ENCODE measurements at regions not wholly inside any gene's neighbourhood (a gene's known extent, or its start where the extent isn't known, plus 50 kb on each side); places are given as distances from the start of the nearest gene placed in this dataset.

DNA sequence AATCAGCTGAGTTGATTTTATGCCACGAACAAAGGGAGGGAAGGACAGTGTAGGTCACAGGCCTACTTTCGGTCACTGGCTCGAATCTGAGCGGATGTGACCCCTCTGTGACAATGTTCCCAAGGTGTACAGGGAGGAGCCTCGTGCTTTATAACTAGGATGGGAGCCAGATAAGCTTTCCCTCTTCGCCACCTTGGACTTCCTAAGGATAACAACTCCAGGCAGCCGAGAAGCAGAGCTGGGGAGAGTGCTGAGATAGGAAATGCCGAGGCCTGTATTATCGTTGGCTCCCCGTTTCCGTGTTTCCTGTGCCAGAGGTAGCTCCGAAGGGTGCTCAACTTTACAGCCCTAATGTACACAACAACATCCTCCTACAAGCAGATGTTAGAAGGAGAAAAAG is 217.8 kb upstream of the IRX3 start:
- WGBS, 2 experiments (ENCODE audit: low coverage in 1 of 2, low lambda C conversion rate in 2 of 2, missing lambda C conversion rate in 2 of 2) = 95% methylated on average over 12 of the region's 12 CpGs
- no peak overlapping the region for H3K9ac ChIP-seq
- H3K27me3 ChIP-seq (replicated peaks; ENCODE audit: insufficient read depth) = no peaks in the 10 kb centered on the region
- no peak for TF ChIP-seq EZH2 (IDR thresholded peaks at IDR 0.05; ENCODE audit: insufficient read depth, poor library complexity, severe bottlenecking)
- TF ChIP-seq EZH2phosphoT487 (IDR thresholded peaks at IDR 0.05; ENCODE audit: insufficient read depth, low read depth) = no peak
- H3K9me2 ChIP-seq (ENCODE audit: insufficient read depth) = no peaks in the 10 kb centered on the region
- no peaks in the 10 kb centered on the region for H3K36me3 ChIP-seq (ENCODE audit: low read depth)
- no peaks in the 10 kb centered on the region for H3K9me3 ChIP-seq (ENCODE audit: low read depth)
- in situ Hi-C loops (cut with MboI) = no loop called here
- H3K27ac ChIP-seq = no peak overlapping the region
- H3K4me3 ChIP-seq = no peak overlapping the region
- H3K79me2 ChIP-seq (ENCODE audit: insufficient read depth) = no peaks in the 10 kb centered on the region
- H4K20me1 ChIP-seq (ENCODE audit: insufficient read depth) = no peaks in the 10 kb centered on the region
- H3K4me1 ChIP-seq (ENCODE audit: insufficient read depth) = peaks cover 10% of the 10 kb centered on the region
- no peak overlapping the region for H3K4me2 ChIP-seq (ENCODE audit: unreplicated experiment)
- H3F3A ChIP-seq (ENCODE audit: insufficient read depth) = peaks cover 5% of the 10 kb centered on the region; the same call in 1 of the 2 replicates
- DNase-seq = no peak
- no peak overlapping the region for H2AFZ ChIP-seq

DNA sequence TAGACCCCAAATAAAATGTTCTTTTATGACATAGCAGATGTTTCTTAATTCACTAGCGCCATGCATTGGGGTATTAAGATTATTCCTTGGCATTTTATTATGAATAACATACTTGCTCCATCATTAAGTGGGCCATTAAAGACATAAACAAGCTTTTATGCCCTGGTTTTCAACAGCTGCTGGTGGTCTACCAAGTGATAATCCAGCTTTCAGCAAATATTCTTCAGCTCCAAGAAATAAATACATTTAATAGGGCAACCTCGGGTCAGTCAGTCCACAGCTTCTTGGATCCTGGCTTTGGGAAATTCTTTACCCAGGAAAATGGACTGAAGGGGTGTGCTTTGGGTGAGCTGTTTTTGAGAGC is 217.3 kb upstream of the IRX3 start:
- Histone ChIP-seq H3K4me2 (ENCODE audit: unreplicated experiment) (no peak overlapping the region), H3K9ac (no peak overlapping the region), H2AFZ (no peak overlapping the region), H3K36me3 (ENCODE audit: low read depth) (no peaks in the 10 kb centered on the region), H3K27ac (no peak overlapping the region), H3F3A (ENCODE audit: insufficient read depth) (peaks cover 5% of the 10 kb centered on the region; the same call in 1 of the 2 replicates), H3K9me2 (ENCODE audit: insufficient read depth) (no peaks in the 10 kb centered on the region), H3K27me3 (replicated peaks; ENCODE audit: insufficient read depth) (no peaks in the 10 kb centered on the region), H3K4me1 (ENCODE audit: insufficient read depth) (peaks cover 10% of the 10 kb centered on the region), H3K79me2 (ENCODE audit: insufficient read depth) (no peaks in the 10 kb centered on the region), H3K4me3 (no peak overlapping the region), H4K20me1 (ENCODE audit: insufficient read depth) (no peaks in the 10 kb centered on the region), H3K9me3 (ENCODE audit: low read depth) (no peaks in the 10 kb centered on the region)
- whole genome bisulfite sequencing, 2 experiments (ENCODE audit: low coverage in 1 of 2, low lambda C conversion rate in 2 of 2, missing lambda C conversion rate in 2 of 2) = 67 to 78% methylated on average over 2 of the region's 2 CpGs
- no peak for DNase-seq
- in situ Hi-C loops (cut with MboI) = no loop called here
- no peak for TF ChIP-seq EZH2phosphoT487 (IDR thresholded peaks at IDR 0.05; ENCODE audit: insufficient read depth, low read depth)
- no peak for TF ChIP-seq EZH2 (IDR thresholded peaks at IDR 0.05; ENCODE audit: insufficient read depth, poor library complexity, severe bottlenecking)

DNA sequence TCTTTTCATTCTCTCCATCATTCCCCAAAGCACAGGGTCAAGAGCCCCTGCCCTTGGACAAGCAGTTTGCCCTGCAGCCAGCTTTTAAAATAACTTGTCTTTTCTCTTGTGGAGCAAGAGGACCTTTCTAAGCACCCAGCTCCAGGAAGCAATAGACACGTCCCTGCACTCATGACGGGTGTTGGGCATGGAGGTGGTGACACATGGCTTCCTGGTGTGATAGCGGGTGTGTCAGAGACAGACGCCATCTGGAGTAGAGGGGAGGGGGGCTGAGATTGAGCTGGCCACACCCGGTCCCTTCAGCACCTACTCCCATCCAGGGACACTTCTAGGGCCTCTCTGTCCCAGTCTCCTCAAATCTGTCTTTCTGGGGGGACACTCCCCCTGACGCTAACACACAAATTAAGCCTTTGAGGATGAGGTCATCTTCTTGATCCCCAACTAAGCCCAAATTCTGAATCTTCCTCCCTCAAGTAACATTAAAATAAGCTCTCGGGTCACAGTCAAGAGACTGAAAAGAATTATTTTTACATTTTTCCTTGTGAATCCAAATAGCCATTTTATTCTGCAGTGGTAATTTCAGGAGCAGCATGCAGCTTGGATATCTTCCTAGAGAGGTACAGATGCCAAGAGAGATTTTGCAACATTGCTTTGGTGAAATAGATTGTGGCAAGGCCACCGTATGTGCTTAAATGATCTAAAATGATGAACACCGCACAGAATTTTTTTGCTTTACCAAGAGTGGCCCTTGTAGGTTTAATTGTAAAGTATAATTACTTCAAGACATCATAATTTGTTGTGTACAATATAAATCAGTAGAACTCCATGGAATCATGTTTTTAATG is 216.6 kb upstream of the IRX3 start:
- TF ChIP-seq EZH2phosphoT487 (IDR thresholded peaks at IDR 0.05; ENCODE audit: insufficient read depth, low read depth) (no peak), EZH2 (IDR thresholded peaks at IDR 0.05; ENCODE audit: insufficient read depth, poor library complexity, severe bottlenecking) (no peak)
- in situ Hi-C loops (cut with MboI) = no loop called here
- Histone ChIP-seq H2AFZ (peak overlapping the region; percentile 26; the same call in 1 of the 2 replicates), H3K4me2 (ENCODE audit: unreplicated experiment) (peak overlapping the region; percentile 56), H3K9me3 (ENCODE audit: low read depth) (no peaks in the 10 kb centered on the region), H3F3A (ENCODE audit: insufficient read depth) (peaks cover 5% of the 10 kb centered on the region; the same call in 1 of the 2 replicates), H4K20me1 (ENCODE audit: insufficient read depth) (no peaks in the 10 kb centered on the region), H3K79me2 (ENCODE audit: insufficient read depth) (no peaks in the 10 kb centered on the region), H3K27ac (no peak overlapping the region), H3K27me3 (replicated peaks; ENCODE audit: insufficient read depth) (no peaks in the 10 kb centered on the region), H3K9me2 (ENCODE audit: insufficient read depth) (no peaks in the 10 kb centered on the region), H3K9ac (no peak overlapping the region), H3K4me3 (no peak overlapping the region), H3K4me1 (ENCODE audit: insufficient read depth) (peaks cover 10% of the 10 kb centered on the region), H3K36me3 (ENCODE audit: low read depth) (no peaks in the 10 kb centered on the region)
- WGBS, 2 experiments (ENCODE audit: low coverage in 1 of 2, low lambda C conversion rate in 2 of 2, missing lambda C conversion rate in 2 of 2) = 17 to 23% methylated on average over 9 of the region's 9 CpGs
- DNase-seq = peak; percentile 66

DNA sequence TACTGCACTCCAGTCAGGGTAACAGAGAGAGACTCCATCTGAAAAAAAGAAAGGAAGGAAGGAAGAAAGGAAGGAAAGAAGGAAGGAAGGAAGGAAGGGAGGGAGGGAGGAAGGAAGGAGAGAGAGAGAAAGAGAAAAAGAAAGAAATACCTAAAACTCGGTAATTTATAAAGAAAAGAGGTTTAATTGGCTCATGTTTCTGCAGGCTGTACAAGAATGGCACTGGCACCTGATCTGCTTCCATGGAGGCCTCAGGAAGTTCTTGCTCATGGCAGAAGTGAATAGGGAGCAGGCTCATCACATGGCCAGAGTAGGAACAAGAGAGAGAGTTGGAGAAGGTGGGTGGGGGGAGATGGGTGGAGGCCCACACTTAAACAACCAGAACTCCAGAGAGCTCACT is 215.2 kb upstream of the IRX3 start:
- Histone ChIP-seq H3K79me2 (ENCODE audit: insufficient read depth) (no peaks in the 10 kb centered on the region), H3K36me3 (ENCODE audit: low read depth) (no peaks in the 10 kb centered on the region), H3K27me3 (replicated peaks; ENCODE audit: insufficient read depth) (no peaks in the 10 kb centered on the region), H3K4me1 (ENCODE audit: insufficient read depth) (peaks cover 10% of the 10 kb centered on the region), H3K27ac (no peak overlapping the region), H3K9me2 (ENCODE audit: insufficient read depth) (no peaks in the 10 kb centered on the region), H3K4me3 (no peak overlapping the region), H3K9me3 (ENCODE audit: low read depth) (no peaks in the 10 kb centered on the region), H4K20me1 (ENCODE audit: insufficient read depth) (no peaks in the 10 kb centered on the region), H3F3A (ENCODE audit: insufficient read depth) (peaks cover 5% of the 10 kb centered on the region; the same call in 1 of the 2 replicates), H3K4me2 (ENCODE audit: unreplicated experiment) (no peak overlapping the region), H3K9ac (no peak overlapping the region), H2AFZ (no peak overlapping the region)
- WGBS, 2 experiments (ENCODE audit: low coverage in 1 of 2, low lambda C conversion rate in 2 of 2, missing lambda C conversion rate in 2 of 2) = 77 to 100% methylated on average over 1 of the region's 1 CpG
- no peak for DNase-seq
- in situ Hi-C loops (cut with MboI) = no loop called here
- TF ChIP-seq EZH2 (IDR thresholded peaks at IDR 0.05; ENCODE audit: insufficient read depth, poor library complexity, severe bottlenecking) (no peak), EZH2phosphoT487 (IDR thresholded peaks at IDR 0.05; ENCODE audit: insufficient read depth, low read depth) (no peak)

Measured in GM23248 (cell line).